H1 (cell line): ENCODE measurements at regions not wholly inside any gene's neighbourhood (a gene's known extent, or its start where the extent isn't known, plus 50 kb on each side); places are given as distances from the start of the nearest gene placed in this dataset.

ENCODE experiments used
- CTCF ChIA-PET: fragments of 300-600 bp; sonication (Branson Sonifier 250); formaldehyde crosslinking; loops from one replicate; lab custom pipeline; 2021; ENCODE audit not compliant: partially characterized antibody; lab: Charles Lee
- POLR2A ChIA-PET: fragments of 300-600 bp; sonication (Branson Sonifier 250); formaldehyde crosslinking; loops from one replicate; lab custom pipeline; 2021; ENCODE audit warnings: inconsistent platforms; ENCODE audit not compliant: partially characterized antibody; lab: Charles Lee
- DNase-seq, 2 experiments: peaks; one replicate each; pipeline versions ENCODE4 v3.0.0 to v3.0.0-alpha.2; 2010 to 2022; ENCODE audit warnings: low spot score in 2 of 2, low read depth in 1 of 2, mixed read lengths in 1 of 2
- FAIRE-seq: peaks from 2 replicates; lab custom pipeline; 2011; peaks lifted over from hg19 to GRCh38; lab: Jason Lieb, UNC
- H2AFZ ChIP-seq: 2 replicates; pipeline ENCODE4 v1.8.1; 2012; ENCODE audit warnings: low read length, inconsistent platforms
- H2AK5ac ChIP-seq: 2 replicates; pipeline ENCODE4 v1.6.1; 2013; ENCODE audit warnings: low read depth, low read length
- H2BK120ac ChIP-seq: replicated peaks from 2 replicates; pipeline ENCODE3; 2013; ENCODE audit warnings: low read depth, low read length, inconsistent platforms
- H2BK12ac ChIP-seq: 2 replicates; pipeline ENCODE4 v1.6.1; 2013; ENCODE audit warnings: low read depth, low read length
- H2BK15ac ChIP-seq: 2 replicates; pipeline ENCODE4 v1.6.1; 2013; ENCODE audit warnings: low read length
- H2BK20ac ChIP-seq: 2 replicates; pipeline ENCODE4 v1.6.1; 2013; ENCODE audit warnings: low read length
- H2BK5ac ChIP-seq: 2 replicates; pipeline ENCODE4 v1.6.1; 2013; ENCODE audit warnings: low read depth, low read length
- H3K14ac ChIP-seq: 2 replicates; pipeline ENCODE4 v1.6.1; 2013; ENCODE audit warnings: inconsistent platforms; ENCODE audit not compliant: insufficient read length
- H3K18ac ChIP-seq: 2 replicates; pipeline ENCODE4 v1.6.1; 2013; ENCODE audit warnings: low read length; ENCODE audit errors: extremely low read depth
- H3K23ac ChIP-seq: 2 replicates; pipeline ENCODE4 v1.6.1; 2013; ENCODE audit warnings: inconsistent platforms; ENCODE audit not compliant: insufficient read length
- H3K23me2 ChIP-seq: 2 replicates; pipeline ENCODE4 v1.6.1; 2013; ENCODE audit warnings: low read depth, low read length
- H3K27ac ChIP-seq: 2 replicates; pipeline ENCODE4 v1.6.1; 2011; ENCODE audit warnings: low read depth, low read length, inconsistent platforms
- H3K27me3 ChIP-seq, 4 experiments: replicated peaks in 1 of 4; 1 replicate in 1 of 4; 2 replicates in 3 of 4; pipeline versions ENCODE4 v1.6.1 to v1.8.1; 2011 to 2013; ENCODE audit warnings: low read length in 3 of 4, mild to moderate bottlenecking in 3 of 4, inconsistent platforms in 2 of 4, mixed read lengths in 2 of 4, moderate library complexity in 1 of 4; ENCODE audit not compliant: control insufficient read depth in 3 of 4, insufficient read depth in 3 of 4; ENCODE audit errors: extremely low read depth in 1 of 4
- H3K36me3 ChIP-seq, 4 experiments: 2 replicates each; pipeline versions ENCODE4 v1.6.1 to v1.8.1; 2011 to 2013; ENCODE audit warnings: mild to moderate bottlenecking in 4 of 4, low read length in 3 of 4, moderate library complexity in 2 of 4, control low read depth in 1 of 4, inconsistent platforms in 1 of 4; ENCODE audit not compliant: insufficient read depth in 4 of 4, control insufficient read depth in 2 of 4
- H3K4ac ChIP-seq: replicated peaks from 2 replicates; pipeline ENCODE3; 2013; ENCODE audit warnings: low read length, low read depth, mixed read lengths, inconsistent platforms; ENCODE audit not compliant: insufficient read length
- H3K4me1 ChIP-seq, 4 experiments: replicated peaks in 1 of 4; 1 replicate in 1 of 4; 2 replicates in 3 of 4; pipeline versions ENCODE4 v1.6.1 to v1.8.1; 2011 to 2013; ENCODE audit warnings: low read length in 3 of 4, inconsistent platforms in 2 of 4, mixed read lengths in 1 of 4; ENCODE audit not compliant: insufficient read depth in 4 of 4, control insufficient read depth in 3 of 4
- H3K4me2 ChIP-seq, 2 experiments: 2 replicates each; pipeline versions ENCODE4 v1.6.1 to v1.8.1; 2011 to 2013; ENCODE audit warnings: low read depth in 2 of 2, low read length in 2 of 2, control low read depth in 1 of 2, inconsistent platforms in 1 of 2, mild to moderate bottlenecking in 1 of 2; ENCODE audit not compliant: insufficient read depth in 1 of 2
- H3K4me3 ChIP-seq, 4 experiments: fragments of 200-600, 300-600 bp in 1 of 4; sonication (generic), shearing (Covaris generic), sonication (Bioruptor Twin) in 1 of 4; 2 replicates each; pipeline versions ENCODE4 v1.5.1 to v1.8.1; 2011 to 2016; ENCODE audit warnings: low read length in 4 of 4, low read depth in 3 of 4, control low read depth in 2 of 4, inconsistent platforms in 2 of 4, mild to moderate bottlenecking in 2 of 4, mixed read lengths in 1 of 4, moderate library complexity in 1 of 4; ENCODE audit not compliant: insufficient read depth in 2 of 4; ENCODE audit errors: extremely low read depth in 1 of 4
- H3K56ac ChIP-seq: replicated peaks from 2 replicates; pipeline ENCODE3; 2013; ENCODE audit warnings: low read depth, mild to moderate bottlenecking, mixed read lengths, low read length, inconsistent platforms; ENCODE audit not compliant: insufficient read length
- H3K79me1 ChIP-seq: 2 replicates; pipeline ENCODE4 v1.6.1; 2013; ENCODE audit warnings: low read depth, low read length, control low read depth
- H3K79me2 ChIP-seq, 2 experiments: 2 replicates each; pipeline versions ENCODE4 v1.6.1 to v1.8.1; 2012 to 2013; ENCODE audit warnings: low read length in 2 of 2, mild to moderate bottlenecking in 2 of 2, inconsistent platforms in 1 of 2; ENCODE audit not compliant: insufficient read depth in 2 of 2, control insufficient read depth in 1 of 2
- H3K9ac ChIP-seq, 4 experiments: replicated peaks in 1 of 4; 1 replicate in 1 of 4; 2 replicates in 3 of 4; pipeline versions ENCODE4 v1.6.1 to v1.8.1; 2011 to 2013; ENCODE audit warnings: low read depth in 3 of 4, low read length in 3 of 4, control low read depth in 2 of 4, mild to moderate bottlenecking in 2 of 4, moderate library complexity in 2 of 4, inconsistent platforms in 1 of 4; ENCODE audit errors: extremely low read depth in 1 of 4
- H3K9me3 ChIP-seq, 2 experiments: 2 replicates each; pipeline versions ENCODE4 v1.6.1 to v1.8.1; 2012 to 2013; ENCODE audit warnings: mild to moderate bottlenecking in 2 of 2, moderate library complexity in 2 of 2, control low read depth in 1 of 2, inconsistent platforms in 1 of 2, low read depth in 1 of 2, low read length in 1 of 2, mixed read lengths in 1 of 2; ENCODE audit not compliant: insufficient read depth in 2 of 2
- H4K20me1 ChIP-seq, 2 experiments: replicated peaks in 1 of 2; 2 replicates each; pipeline versions ENCODE3 to v1.8.1; 2011 to 2013; ENCODE audit warnings: inconsistent platforms in 2 of 2, low read length in 2 of 2, mild to moderate bottlenecking in 1 of 2; ENCODE audit not compliant: insufficient read depth in 2 of 2, control insufficient read depth in 1 of 2
- H4K5ac ChIP-seq: 2 replicates; pipeline ENCODE4 v1.6.1; 2013; ENCODE audit warnings: low read length, low read depth, mixed read lengths, inconsistent platforms; ENCODE audit not compliant: insufficient read length
- H4K8ac ChIP-seq: 2 replicates; pipeline ENCODE4 v1.8.0; 2013; ENCODE audit warnings: mild to moderate bottlenecking, moderate library complexity, low read length, inconsistent platforms; ENCODE audit not compliant: insufficient read depth; ENCODE audit errors: extremely low read depth
- H4K91ac ChIP-seq: replicated peaks from 2 replicates; pipeline ENCODE3; 2013; ENCODE audit warnings: low read length, mixed read lengths, inconsistent platforms; ENCODE audit not compliant: insufficient read length
- CHD1 ChIP-seq: IDR thresholded peaks from 2 replicates; pipeline ENCODE4 v1.6.1; 2012; ENCODE audit warnings: low read depth, low read length, improper control_type of control experiment
- CREB1 ChIP-seq: IDR thresholded peaks from 2 replicates; pipeline ENCODE4 v1.6.1; 2012; ENCODE audit warnings: inconsistent platforms
- GTF2F1 ChIP-seq: IDR thresholded peaks from 2 replicates; pipeline ENCODE4 v1.6.1; 2012; ENCODE audit warnings: low read depth, low read length, improper control_type of control experiment, borderline replicate concordance
- HDAC2 ChIP-seq, 2 experiments: fragments of 300-600 bp in 1 of 2; sonication (generic) in 1 of 2; IDR thresholded peaks; 2 replicates each; pipeline ENCODE4 v1.6.1; 2011 to 2012; ENCODE audit warnings: low read depth in 2 of 2, low read length in 2 of 2, mild to moderate bottlenecking in 2 of 2, moderate library complexity in 2 of 2, borderline replicate concordance in 1 of 2, inconsistent platforms in 1 of 2
- JUND ChIP-seq: IDR thresholded peaks from 2 replicates; pipeline ENCODE4 v1.6.1; 2011; ENCODE audit warnings: mild to moderate bottlenecking, improper control_type of control experiment, low read length
- KDM1A ChIP-seq: fragments of 200-600, 300-600 bp; sonication (generic); IDR thresholded peaks from 2 replicates; pipeline ENCODE4 v1.7.1; 2016; ENCODE audit warnings: mild to moderate bottlenecking, low read length, borderline replicate concordance
- MAFK ChIP-seq: IDR thresholded peaks from 2 replicates; pipeline ENCODE4 v1.6.1; 2012; ENCODE audit warnings: low read depth, mild to moderate bottlenecking, improper control_type of control experiment, low read length
- RBBP5 ChIP-seq: IDR thresholded peaks from 2 replicates; pipeline ENCODE4 v1.7.1; 2012; ENCODE audit warnings: low read depth, mild to moderate bottlenecking, inconsistent platforms, low read length, moderate library complexity, borderline replicate concordance
- SAP30 ChIP-seq: fragments of 300-600 bp; sonication (generic); IDR thresholded peaks from 2 replicates; pipeline ENCODE4 v1.7.1; 2012; ENCODE audit warnings: low read length, moderate library complexity, mild to moderate bottlenecking, inconsistent platforms; ENCODE audit not compliant: insufficient read depth, insufficient replicate concordance
- TCF12 ChIP-seq: IDR thresholded peaks from 2 replicates; pipeline ENCODE4 v1.6.1; 2011; ENCODE audit warnings: low read depth, mild to moderate bottlenecking, low read length
- TEAD4 ChIP-seq: IDR thresholded peaks from 2 replicates; pipeline ENCODE4 v1.6.1; 2012; ENCODE audit warnings: low read depth, low read length, inconsistent platforms, mixed read lengths
- WGBS, 2 experiments: shearing (Covaris generic) in 1 of 2; methylation state at CpG; one replicate each; pipeline versions ENCODE4 v1.1.6 to v1.1.7; 2013 to 2015; ENCODE audit warnings: low lambda C conversion rate in 2 of 2, mixed read lengths in 2 of 2, inconsistent platforms in 1 of 2, low coverage in 1 of 2, missing lambda C conversion rate in 1 of 2; ENCODE audit not compliant: insufficient replicate concordance in 2 of 2, insufficient coverage in 1 of 2, insufficient read length in 1 of 2; ENCODE audit errors: extremely low coverage in 1 of 2, missing lambda C conversion rate in 1 of 2; 5-methylcytosine and 5-hydroxymethylcytosine counted together
- TF ChIP-seq, protein P1 (sequence below): IDR thresholded peaks from 2 replicates; pipeline ENCODE4 v1.6.1; 2012; ENCODE audit warnings: low read length, inconsistent platforms

DNA sequence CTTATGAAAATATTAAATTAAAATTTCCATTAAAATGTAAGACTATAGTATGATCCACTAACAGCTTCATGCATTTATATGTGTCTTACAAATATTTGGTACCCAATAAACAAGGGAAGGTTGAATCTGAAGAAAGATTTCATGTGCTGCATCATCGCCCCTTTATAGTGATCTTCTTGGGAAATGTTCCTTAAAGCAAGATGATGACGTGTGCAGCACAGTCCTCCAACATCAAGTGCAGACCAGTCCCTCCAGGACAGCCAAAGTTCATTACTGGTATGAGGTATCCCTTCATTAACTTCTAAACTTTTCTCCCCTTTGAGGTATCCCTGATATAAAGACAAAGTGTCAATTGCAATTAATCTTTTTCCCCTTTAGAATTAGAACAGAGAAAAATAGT, 567.0 kb downstream of the METTL15 start:
- 92% methylated on average over 2 of the region's 2 CpGs; no CpG with 5 or more reads in 1 of the 2 experiments for WGBS, 2 experiments

More for the DNA sequence above, 567.0 kb downstream of the METTL15 start:
- Histone ChIP-seq H2BK120ac (no peak overlapping the region), H3K18ac (no peak overlapping the region), H3K4me3 (no peak overlapping the region), H3K4me2 (no peak overlapping the region), H3K4ac (no peak overlapping the region), H3K36me3 (no peaks in the 10 kb centered on the region), H2AK5ac (no peak overlapping the region), H2BK15ac (no peak overlapping the region), H3K14ac (no peak overlapping the region), H3K56ac (no peak overlapping the region), H2AFZ (no peak overlapping the region), H3K79me1 (no peaks in the 10 kb centered on the region), H2BK20ac (no peak overlapping the region), H3K9ac (no peak overlapping the region), H3K4me1 (no peaks in the 10 kb centered on the region)
- POLR2A ChIA-PET, result no interaction called here
- CTCF ChIA-PET, result interaction anchor here (1.1 to 1.7 kb wide), 8 partner anchors 11 to 970 kb away, joined by 3 to 7 read pairs (median 5); no protein-coding TSS in a partner anchor
- TF ChIP-seq TCF12 (no peak), TEAD4 (no peak), CREB1 (no peak), KDM1A (no peak), CHD1 (no peak), JUND (no peak), SAP30 (no peak), HDAC2 (IDR thresholded peaks at IDR 0.05; ENCODE audit: borderline replicate concordance in 1 of 2, low read depth in 2 of 2, low read length in 2 of 2) (no peak), GTF2F1 (no peak), RBBP5 (no peak), MAFK (no peak)
- TF ChIP-seq, protein P1, sequence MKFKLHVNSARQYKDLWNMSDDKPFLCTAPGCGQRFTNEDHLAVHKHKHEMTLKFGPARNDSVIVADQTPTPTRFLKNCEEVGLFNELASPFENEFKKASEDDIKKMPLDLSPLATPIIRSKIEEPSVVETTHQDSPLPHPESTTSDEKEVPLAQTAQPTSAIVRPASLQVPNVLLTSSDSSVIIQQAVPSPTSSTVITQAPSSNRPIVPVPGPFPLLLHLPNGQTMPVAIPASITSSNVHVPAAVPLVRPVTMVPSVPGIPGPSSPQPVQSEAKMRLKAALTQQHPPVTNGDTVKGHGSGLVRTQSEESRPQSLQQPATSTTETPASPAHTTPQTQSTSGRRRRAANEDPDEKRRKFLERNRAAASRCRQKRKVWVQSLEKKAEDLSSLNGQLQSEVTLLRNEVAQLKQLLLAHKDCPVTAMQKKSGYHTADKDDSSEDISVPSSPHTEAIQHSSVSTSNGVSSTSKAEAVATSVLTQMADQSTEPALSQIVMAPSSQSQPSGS, result no peak
- TF ChIP-seq, all 59 proteins: peak for 0
- no peak overlapping the region for H3K27ac ChIP-seq
- H4K20me1 ChIP-seq, result no peaks in the 10 kb centered on the region
- H3K79me2 ChIP-seq, result no peaks in the 10 kb centered on the region
- H3K23me2 ChIP-seq, result no peaks in the 10 kb centered on the region
- H2BK12ac ChIP-seq, result no peak overlapping the region
- no peaks in the 10 kb centered on the region for H3K27me3 ChIP-seq
- H4K91ac ChIP-seq, result no peak overlapping the region
- DNase-seq (no peak), FAIRE-seq (no peak)
- no peak overlapping the region for H4K5ac ChIP-seq
- no peak overlapping the region for H2BK5ac ChIP-seq
- no peak overlapping the region for H3K23ac ChIP-seq
- H3K9me3 ChIP-seq, result no peaks in the 10 kb centered on the region
- H4K8ac ChIP-seq, result no peak overlapping the region
